Osteocyte (in vitro differentiated cells): ENCODE measurements at regions not wholly inside any gene's neighbourhood (a gene's known extent, or its start where the extent isn't known, plus 50 kb on each side); places are given as distances from the start of the nearest gene placed in this dataset.

ENCODE experiments used
- DNase-seq: peaks from one replicate; pipeline ENCODE4 v3.0.0; 2021; ENCODE audit warnings: mixed read lengths; ENCODE audit not compliant: unreplicated experiment; ENCODE audit errors: extremely low spot score
- H3K27ac Mint-ChIP-seq: one replicate; pipeline ENCODE4 v1.8.0; 2021; ENCODE audit warnings: mild to moderate bottlenecking, mixed read lengths; ENCODE audit not compliant: unreplicated experiment
- H3K27me3 Mint-ChIP-seq: one replicate; pipeline ENCODE4 v1.8.0; 2021; ENCODE audit warnings: mixed read lengths; ENCODE audit not compliant: unreplicated experiment
- H3K36me3 Mint-ChIP-seq: one replicate; pipeline ENCODE4 v1.8.0; 2021; ENCODE audit warnings: mixed read lengths; ENCODE audit not compliant: unreplicated experiment
- H3K4me1 Mint-ChIP-seq: one replicate; pipeline ENCODE4 v1.8.0; 2021; ENCODE audit warnings: mixed read lengths; ENCODE audit not compliant: unreplicated experiment
- H3K4me3 Mint-ChIP-seq: one replicate; pipeline ENCODE4 v1.8.0; 2021; ENCODE audit warnings: mild to moderate bottlenecking, moderate library complexity, mixed read lengths; ENCODE audit not compliant: unreplicated experiment
- H3K9me3 Mint-ChIP-seq: one replicate; pipeline ENCODE4 v1.8.0; 2021; ENCODE audit warnings: mixed read lengths; ENCODE audit not compliant: unreplicated experiment
- TF ChIP-seq, protein P1 (sequence below): fragments of 200-600 bp; sonication (generic); IDR thresholded peaks from 2 replicates; pipeline ENCODE4 v1.5.0; 2021; ENCODE audit warnings: antibody characterized with exemption, mild to moderate bottlenecking, moderate library complexity

DNA sequence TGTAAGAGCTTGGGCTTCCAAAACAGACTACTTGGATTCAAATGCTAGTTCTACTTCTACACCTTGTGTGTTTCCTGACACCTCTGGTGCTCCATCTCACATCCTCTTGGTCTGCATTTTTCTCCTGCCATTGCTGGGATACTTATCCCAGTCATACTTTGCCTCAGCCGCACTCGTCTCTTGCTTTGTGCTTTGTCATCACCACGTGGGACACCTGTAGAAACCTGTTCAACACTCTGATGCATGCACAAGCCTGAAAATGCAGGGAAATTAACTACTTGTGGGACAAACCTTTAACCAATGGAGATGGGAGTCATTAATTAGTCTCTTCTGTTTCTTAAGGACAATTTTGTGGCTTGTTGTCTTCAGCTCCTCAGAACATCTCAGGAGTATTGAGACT is 94.2 kb upstream of the PHYHIPL start:
- TF ChIP-seq, protein P1, sequence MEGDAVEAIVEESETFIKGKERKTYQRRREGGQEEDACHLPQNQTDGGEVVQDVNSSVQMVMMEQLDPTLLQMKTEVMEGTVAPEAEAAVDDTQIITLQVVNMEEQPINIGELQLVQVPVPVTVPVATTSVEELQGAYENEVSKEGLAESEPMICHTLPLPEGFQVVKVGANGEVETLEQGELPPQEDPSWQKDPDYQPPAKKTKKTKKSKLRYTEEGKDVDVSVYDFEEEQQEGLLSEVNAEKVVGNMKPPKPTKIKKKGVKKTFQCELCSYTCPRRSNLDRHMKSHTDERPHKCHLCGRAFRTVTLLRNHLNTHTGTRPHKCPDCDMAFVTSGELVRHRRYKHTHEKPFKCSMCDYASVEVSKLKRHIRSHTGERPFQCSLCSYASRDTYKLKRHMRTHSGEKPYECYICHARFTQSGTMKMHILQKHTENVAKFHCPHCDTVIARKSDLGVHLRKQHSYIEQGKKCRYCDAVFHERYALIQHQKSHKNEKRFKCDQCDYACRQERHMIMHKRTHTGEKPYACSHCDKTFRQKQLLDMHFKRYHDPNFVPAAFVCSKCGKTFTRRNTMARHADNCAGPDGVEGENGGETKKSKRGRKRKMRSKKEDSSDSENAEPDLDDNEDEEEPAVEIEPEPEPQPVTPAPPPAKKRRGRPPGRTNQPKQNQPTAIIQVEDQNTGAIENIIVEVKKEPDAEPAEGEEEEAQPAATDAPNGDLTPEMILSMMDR = no peak
- peaks cover 42% of the 10 kb centered on the region for H3K27me3 Mint-ChIP-seq
- no peak overlapping the region for H3K27ac Mint-ChIP-seq
- DNase-seq = no peak
- H3K4me3 Mint-ChIP-seq = no peak overlapping the region
- peaks cover 46% of the 10 kb centered on the region for H3K4me1 Mint-ChIP-seq
- H3K36me3 Mint-ChIP-seq = no peaks in the 10 kb centered on the region
- H3K9me3 Mint-ChIP-seq = no peaks in the 10 kb centered on the region

DNA sequence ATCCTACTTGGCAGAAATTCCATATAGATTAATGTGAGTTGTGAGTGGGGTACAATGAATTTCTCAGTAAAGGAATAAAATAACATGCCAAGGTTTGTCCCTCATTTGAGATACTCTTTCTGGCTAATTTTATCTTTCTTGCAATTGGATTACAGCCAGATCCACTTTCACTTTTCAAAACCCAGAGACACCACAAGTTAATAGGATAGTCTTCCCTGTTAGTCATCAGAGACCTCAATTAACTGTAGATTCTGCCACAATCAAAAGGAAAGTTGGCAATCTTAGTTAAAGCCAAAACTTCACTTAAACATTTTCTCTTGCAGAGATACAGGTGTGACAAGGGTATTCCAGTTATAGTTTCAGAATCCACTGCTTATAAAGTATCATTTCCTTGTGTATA is 91.4 kb upstream of the PHYHIPL start:
- H3K36me3 Mint-ChIP-seq = no peaks in the 10 kb centered on the region

DNA sequence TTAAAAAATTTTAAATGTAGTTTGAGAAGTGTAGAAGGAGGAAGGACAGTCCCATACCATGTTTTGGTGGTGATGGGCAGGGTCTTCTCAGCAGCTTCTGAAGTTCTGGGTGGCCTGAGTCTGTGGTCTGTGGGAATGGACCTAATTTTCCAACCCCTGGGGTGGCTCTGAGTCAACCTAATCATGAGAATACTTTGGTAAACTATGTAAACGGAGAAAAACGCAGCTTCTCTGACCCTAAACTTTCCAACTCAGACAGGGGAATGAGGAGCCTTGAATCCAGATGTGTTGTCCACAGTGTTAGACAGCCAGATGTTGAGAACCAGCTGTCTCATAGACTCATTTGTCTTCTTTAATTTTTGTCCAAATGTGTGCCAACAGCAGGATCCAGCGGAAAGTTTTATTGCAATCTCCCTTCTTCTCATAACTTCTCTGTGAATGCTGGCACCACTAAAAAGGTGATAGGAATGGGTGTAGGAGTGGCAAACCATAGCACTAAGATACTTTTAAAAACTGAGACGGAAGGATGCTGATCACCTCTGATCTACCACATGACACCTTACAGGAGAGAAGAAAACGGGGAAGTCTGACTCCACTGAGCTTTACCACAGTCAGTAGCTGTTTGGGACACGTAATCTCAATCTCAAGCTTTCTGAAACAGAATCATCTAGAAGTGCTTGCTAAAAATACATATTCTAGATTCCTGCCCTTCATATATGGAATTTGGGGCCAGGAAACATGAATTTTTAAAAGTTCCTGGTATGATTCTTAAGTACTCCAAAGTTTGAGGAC is 90.5 kb upstream of the PHYHIPL start:
- H3K27ac Mint-ChIP-seq = no peak overlapping the region
- H3K4me3 Mint-ChIP-seq = no peak overlapping the region
- DNase-seq = no peak
- TF ChIP-seq, protein P1 = no peak
- H3K9me3 Mint-ChIP-seq = no peaks in the 10 kb centered on the region
- peaks cover 61% of the 10 kb centered on the region for H3K27me3 Mint-ChIP-seq
- H3K36me3 Mint-ChIP-seq = no peaks in the 10 kb centered on the region
- H3K4me1 Mint-ChIP-seq = peaks cover 23% of the 10 kb centered on the region

More for the DNA sequence above, 91.4 kb upstream of the PHYHIPL start:
- TF ChIP-seq, protein P1 = no peak
- H3K27ac Mint-ChIP-seq = no peak overlapping the region
- H3K4me3 Mint-ChIP-seq = no peak overlapping the region
- DNase-seq = no peak
- peaks cover 57% of the 10 kb centered on the region for H3K27me3 Mint-ChIP-seq
- H3K4me1 Mint-ChIP-seq = peaks cover 31% of the 10 kb centered on the region
- no peaks in the 10 kb centered on the region for H3K9me3 Mint-ChIP-seq

DNA sequence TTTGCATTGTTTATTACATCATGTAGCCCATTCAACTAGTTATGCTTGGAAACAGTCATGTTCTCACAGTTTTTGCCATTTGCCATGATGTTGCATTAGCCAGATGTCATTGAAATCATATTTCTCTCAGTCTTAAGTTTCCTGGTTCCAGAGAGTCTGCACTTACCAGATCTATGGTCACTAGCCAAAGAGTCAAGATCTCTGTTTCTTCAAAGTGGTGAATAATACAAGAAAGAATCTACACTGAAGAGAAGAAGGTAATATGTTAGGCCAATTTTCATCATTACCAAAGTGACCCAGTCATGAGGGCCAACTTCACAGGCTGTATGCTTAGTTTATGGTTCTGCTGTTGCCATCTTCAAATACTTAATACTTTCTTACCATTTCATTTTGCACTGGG is 89.0 kb upstream of the PHYHIPL start:
- Mint-ChIP-seq H3K4me3 (no peak overlapping the region), H3K27me3 (peaks cover 51% of the 10 kb centered on the region), H3K27ac (no peak overlapping the region), H3K36me3 (no peaks in the 10 kb centered on the region), H3K4me1 (peaks cover 22% of the 10 kb centered on the region), H3K9me3 (no peaks in the 10 kb centered on the region)
- no peak for DNase-seq
- TF ChIP-seq, protein P1 = no peak

DNA sequence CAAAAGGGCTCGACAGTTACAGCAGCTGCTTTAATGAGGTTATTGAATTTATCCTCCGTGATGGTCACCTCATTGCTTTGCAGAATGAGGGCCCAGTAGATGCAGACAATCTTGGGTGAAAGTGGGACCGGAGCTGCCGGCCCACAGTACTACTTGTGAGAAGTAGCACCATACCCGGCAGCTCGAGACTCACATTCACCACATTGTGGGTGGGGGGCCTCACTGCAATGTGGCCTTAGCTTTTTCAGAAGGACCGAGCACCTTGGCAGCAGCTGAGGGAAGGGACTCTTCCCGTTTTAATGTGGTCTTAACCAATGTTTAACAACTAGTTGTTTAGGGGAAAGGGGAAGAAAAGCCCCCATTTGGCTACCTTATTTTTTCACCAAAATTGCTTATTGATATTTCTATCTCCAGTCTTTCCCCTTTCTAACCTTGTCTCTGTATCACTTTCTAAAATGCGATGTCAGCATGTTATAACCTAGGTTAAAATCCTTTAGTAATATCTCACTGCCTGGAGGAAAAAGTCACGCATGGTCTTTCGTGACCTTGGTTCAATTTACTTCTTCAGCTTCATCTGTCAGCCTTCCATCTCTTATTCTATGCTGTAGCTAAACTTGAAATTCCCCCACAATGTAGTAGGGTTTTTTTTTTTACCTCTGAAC is 87.4 kb upstream of the PHYHIPL start:
- Mint-ChIP-seq H3K36me3 (no peaks in the 10 kb centered on the region), H3K4me1 (peaks cover 36% of the 10 kb centered on the region), H3K9me3 (no peaks in the 10 kb centered on the region), H3K27ac (no peak overlapping the region), H3K27me3 (peaks cover 38% of the 10 kb centered on the region), H3K4me3 (no peak overlapping the region)
- TF ChIP-seq, protein P1 = no peak
- DNase-seq = no peak
